Adrenal gland (tissue), 5 donors: ENCODE measurements at regions not wholly inside any gene's neighbourhood (a gene's known extent, or its start where the extent isn't known, plus 50 kb on each side); places are given as distances from the start of the nearest gene placed in this dataset.

Experiments
- CTCF ChIP-seq, 6 experiments: fragments of 450-650 bp in 4 of 6; fragments of 200-600 bp in 2 of 6; sonication (generic) in 1 of 6; IDR thresholded peaks; 1 replicate in 5 of 6; 2 replicates in 1 of 6; pipeline versions ENCODE4 v1.5.1 to v1.8.0; 2016 to 2021; ENCODE audit warnings: antibody characterized with exemption in 6 of 6, mild to moderate bottlenecking in 2 of 6, moderate library complexity in 1 of 6
- POLR2A ChIP-seq, 2 donors: fragments of 450-650 bp; IDR thresholded peaks; one replicate each; pipeline ENCODE4 v1.6.1; 2017; ENCODE audit warnings: antibody characterized with exemption in 2 of 2, mild to moderate bottlenecking in 2 of 2, moderate library complexity in 1 of 2
- donor health status: DM: no; HTN: no; CAD: no.

- TF ChIP-seq CTCF (IDR thresholded peaks at IDR 0.05): no peak
- no peak for TF ChIP-seq POLR2A (IDR thresholded peaks at IDR 0.05)
These were observed 244.0 kb upstream of the JAG1 start for GRCh38 chr20:10917826-10918225.
